AG04450 (cell line): ENCODE measurements at regions not wholly inside any gene's neighbourhood (a gene's known extent, or its start where the extent isn't known, plus 50 kb on each side); places are given as distances from the start of the nearest gene placed in this dataset.

ENCODE experiments used
- CTCF ChIA-PET: fragments of 300-600, 350-600 bp; formaldehyde crosslinking; extraction: SDS; loops from one replicate; lab custom pipeline; 2022; ENCODE audit warnings: antibody characterized with exemption, inconsistent platforms; lab: Charles Lee
- POLR2A ChIA-PET: fragments of 350-600 bp; formaldehyde crosslinking; extraction: SDS; loops from one replicate; lab custom pipeline; 2021; ENCODE audit warnings: antibody characterized with exemption, inconsistent platforms; lab: Yijun Ruan, JAX
- DNase-seq: peaks from one replicate; pipeline ENCODE4 v3.0.0-alpha.2; 2011; ENCODE audit warnings: low read depth, low spot score
- H3K27ac ChIP-seq: one replicate; pipeline ENCODE4 v1.5.1; 2012; ENCODE audit warnings: low read depth, low read length, control low read depth
- H3K27me3 ChIP-seq: one replicate; pipeline ENCODE4 v1.6.0; 2012; ENCODE audit warnings: low read length; ENCODE audit not compliant: control insufficient read depth, insufficient read depth
- H3K4me3 ChIP-seq: 2 replicates; pipeline ENCODE4 v1.5.1; 2011; ENCODE audit warnings: mild to moderate bottlenecking, low read depth, low read length, control low read depth
- H3K9me3 ChIP-seq: 2 replicates; pipeline ENCODE4 v1.5.1; 2012; ENCODE audit warnings: low read length; ENCODE audit not compliant: control insufficient read depth, insufficient read depth
- CTCF ChIP-seq: IDR thresholded peaks from 2 replicates; pipeline ENCODE4 v1.5.1; 2011; ENCODE audit warnings: low read depth, low read length, control low read depth, inconsistent platforms

- Histone ChIP-seq H3K4me3 (no peak overlapping the region), H3K27ac (no peak overlapping the region), H3K9me3 (no peaks in the 10 kb centered on the region), H3K27me3 (peaks cover 11% of the 10 kb centered on the region)
- DNase-seq = no peak
- ChIA-PET CTCF (interaction anchor here (1.6 kb wide), 1 partner anchor 81 kb away, joined by 4 read pairs; no protein-coding TSS in a partner anchor), POLR2A (no interaction called here)
- no peak for TF ChIP-seq CTCF
Measured at GRCh38 chr5:113692891-113693457, 179.5 kb downstream of the YTHDC2 start.

- POLR2A ChIA-PET = no interaction called here
- Histone ChIP-seq H3K9me3 (no peaks in the 10 kb centered on the region), H3K27ac (no peak overlapping the region), H3K4me3 (no peak overlapping the region), H3K27me3 (peaks cover 10% of the 10 kb centered on the region)
- CTCF ChIA-PET = interaction anchor here (1.6 kb wide), 1 partner anchor 82 kb away, joined by 4 read pairs; no protein-coding TSS in a partner anchor
- no peak for DNase-seq
- TF ChIP-seq CTCF = no peak
Measured at GRCh38 chr5:113693701-113694100, 180.2 kb downstream of the YTHDC2 start.

- H3K27ac ChIP-seq = no peak overlapping the region
- CTCF ChIA-PET = interaction anchor here (1.3 kb wide), 1 partner anchor 16 kb away, joined by 3 read pairs; no protein-coding TSS in a partner anchor
Measured at GRCh38 chr5:113694576-113694975, 181.1 kb downstream of the YTHDC2 start.

GRCh38 chr5:113703266-113703665 is 189.8 kb downstream of the YTHDC2 start:
- Histone ChIP-seq H3K27ac (no peak overlapping the region), H3K4me3 (no peak overlapping the region), H3K9me3 (no peaks in the 10 kb centered on the region), H3K27me3 (no peaks in the 10 kb centered on the region)
- no peak for DNase-seq
- CTCF ChIA-PET = no interaction called here
- POLR2A ChIA-PET = no interaction called here
- TF ChIP-seq CTCF = no peak

More at GRCh38 chr5:113694576-113694975, 181.1 kb downstream of the YTHDC2 start:
- DNase-seq = no peak
- TF ChIP-seq CTCF = no peak
- Histone ChIP-seq H3K9me3 (no peaks in the 10 kb centered on the region), H3K4me3 (no peak overlapping the region), H3K27me3 (peaks cover 10% of the 10 kb centered on the region)
- POLR2A ChIA-PET = no interaction called here

GRCh38 chr5:113705657-113706056 is 192.2 kb downstream of the YTHDC2 start:
- H3K27ac ChIP-seq = no peak overlapping the region
- no peak overlapping the region for H3K4me3 ChIP-seq
- H3K27me3 ChIP-seq = no peaks in the 10 kb centered on the region
- ChIA-PET CTCF (interaction anchor here (1.1 kb wide), 1 partner anchor 26 kb away, joined by 4 read pairs; no protein-coding TSS in a partner anchor), POLR2A (no interaction called here)
- no peak for DNase-seq
- H3K9me3 ChIP-seq = no peaks in the 10 kb centered on the region
- TF ChIP-seq CTCF = no peak
